HG03045 (cell line): ENCODE measurements at regions not wholly inside any gene's neighbourhood (a gene's known extent, or its start where the extent isn't known, plus 50 kb on each side); places are given as distances from the start of the nearest gene placed in this dataset.
"Not testable (repeated sequence)": the region's sequence is repeated elsewhere in the genome, so short reads cannot be mapped to it uniquely, and the experiment has no call there.

Experiments
- ATAC-seq: cut with Tn5 transposase; IDR thresholded peaks from one replicate; pipeline ENCODE4 v1.9.1; 2021; ENCODE audit warnings: mild to moderate bottlenecking, moderate library complexity; ENCODE audit not compliant: unreplicated experiment

DNA sequence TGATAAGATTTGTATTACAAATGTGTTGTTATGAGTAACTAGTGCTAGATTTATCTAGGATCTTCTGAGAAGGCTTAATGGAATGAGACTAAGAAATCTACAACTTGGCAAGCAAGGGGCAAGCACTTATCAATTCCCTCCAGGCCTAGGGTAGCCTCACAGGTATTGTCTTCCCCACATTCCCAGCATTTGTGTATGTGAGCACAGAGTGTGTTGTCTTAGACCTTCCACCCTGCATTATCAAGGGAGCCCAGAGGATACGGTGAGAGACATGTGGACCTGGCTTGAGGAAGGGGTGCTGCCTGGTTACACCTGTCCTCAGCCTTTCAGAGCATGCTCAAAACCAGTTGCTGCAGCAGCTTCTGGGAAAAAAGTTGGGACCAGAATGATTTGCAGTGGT lies 327.2 kb downstream of the MRPL39 start:
- ATAC-seq: no peak

GRCh38 chr21:25273959-25274358 lies 333.3 kb downstream of the MRPL39 start:
- ATAC-seq: no peak

DNA sequence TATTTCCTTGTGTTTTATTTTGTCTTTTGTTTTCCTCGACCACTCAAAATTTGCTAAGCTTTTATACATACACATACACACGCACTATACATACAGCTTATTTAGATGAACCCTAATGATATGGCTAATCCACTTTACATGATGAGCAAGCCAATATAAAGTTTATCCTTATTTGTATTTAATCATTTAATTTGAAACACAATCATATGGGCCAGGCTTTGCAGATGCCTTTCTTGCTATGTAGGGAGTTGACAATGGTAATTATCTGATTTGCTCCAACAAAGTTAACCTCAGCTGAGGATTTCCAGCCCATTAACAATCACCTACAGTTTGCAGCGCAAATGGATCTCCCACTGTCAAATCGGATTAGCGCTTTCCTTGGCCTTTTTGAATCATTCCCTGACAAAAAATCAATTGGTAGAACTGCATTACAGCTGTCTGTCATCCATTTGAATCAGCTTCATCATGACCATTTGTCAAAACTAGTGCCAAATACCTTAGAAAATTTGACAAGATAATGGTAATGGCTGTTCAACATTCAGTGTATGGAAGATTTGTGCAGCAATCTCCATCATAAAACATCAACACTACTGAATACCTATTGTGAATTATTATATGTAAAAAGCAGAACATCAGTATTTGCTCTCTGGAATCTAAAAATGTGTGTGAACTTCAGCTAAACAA lies 352.6 kb downstream of the MRPL39 start:
- no peak for ATAC-seq

- ATAC-seq: no peak
Measured at GRCh38 chr21:25246546-25246945, 360.7 kb downstream of the MRPL39 start.

DNA sequence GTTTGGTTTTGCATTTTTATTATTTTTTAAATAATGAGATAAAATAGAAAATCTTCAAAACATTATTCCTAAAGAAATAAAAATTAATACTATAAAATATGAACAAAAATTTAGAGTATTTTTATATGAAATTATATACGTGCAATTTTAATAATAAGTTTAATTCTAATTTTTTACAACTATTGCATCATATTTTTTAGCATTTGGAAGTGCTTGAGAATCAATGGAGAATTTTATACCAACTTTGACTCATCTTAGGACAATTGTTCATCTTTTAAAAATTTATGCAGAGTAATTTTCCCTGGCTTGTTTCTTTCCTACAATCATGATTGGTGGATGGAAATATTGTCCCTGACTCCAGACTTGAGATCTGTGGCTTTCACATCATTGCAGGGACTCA lies 362.5 kb downstream of the MRPL39 start:
- ATAC-seq: no peak

- ATAC-seq: no peak
Measured at GRCh38 chr21:25243808-25244207, 363.5 kb downstream of the MRPL39 start.

GRCh38 chr21:25240974-25241373 lies 366.3 kb downstream of the MRPL39 start:
- no peak for ATAC-seq

- peak; percentile 67 for ATAC-seq
Measured at GRCh38 chr21:25234857-25235801, 372.2 kb downstream of the MRPL39 start.

DNA sequence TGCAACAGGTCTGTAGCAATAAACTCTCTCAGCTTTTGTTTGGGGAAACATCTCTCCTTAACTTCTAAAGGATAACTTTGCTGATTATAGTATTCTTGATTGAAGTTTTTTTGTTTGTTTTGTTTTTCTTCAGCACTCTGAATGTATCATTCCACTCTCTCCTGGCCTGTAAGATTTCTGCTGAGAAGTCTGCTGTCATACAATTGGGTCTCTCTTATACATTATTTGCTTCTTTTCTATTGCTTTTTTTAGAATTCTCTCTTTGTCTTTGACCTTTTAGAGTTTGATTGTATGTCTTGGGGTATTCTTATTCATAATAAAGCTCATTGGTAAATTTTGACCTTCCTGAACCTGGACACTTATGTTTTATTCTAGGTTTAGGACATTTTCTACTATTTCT lies 386.3 kb downstream of the MRPL39 start:
- no peak for ATAC-seq

DNA sequence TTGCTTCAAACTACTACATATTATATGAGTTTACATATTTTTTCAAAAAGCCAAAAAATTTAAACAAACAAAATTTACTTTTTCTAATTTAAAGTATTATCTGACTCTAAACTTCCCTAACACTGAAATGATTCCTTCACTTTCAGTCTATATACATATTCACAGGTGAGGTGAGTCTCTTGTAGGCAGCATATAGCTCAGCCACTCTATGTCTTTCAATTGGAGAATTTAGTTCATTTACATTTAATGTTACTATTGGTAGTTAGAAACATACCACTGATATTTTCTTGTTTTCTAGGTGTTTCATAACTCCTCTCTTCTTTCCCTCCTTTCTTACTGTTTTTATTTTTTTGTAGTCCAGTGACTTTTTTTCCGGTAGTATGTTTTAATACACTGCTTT lies 387.1 kb downstream of the MRPL39 start:
- ATAC-seq: no peak

- ATAC-seq: peak; percentile 95
Measured at GRCh38 chr21:25215698-25216384, 391.4 kb downstream of the MRPL39 start.

DNA sequence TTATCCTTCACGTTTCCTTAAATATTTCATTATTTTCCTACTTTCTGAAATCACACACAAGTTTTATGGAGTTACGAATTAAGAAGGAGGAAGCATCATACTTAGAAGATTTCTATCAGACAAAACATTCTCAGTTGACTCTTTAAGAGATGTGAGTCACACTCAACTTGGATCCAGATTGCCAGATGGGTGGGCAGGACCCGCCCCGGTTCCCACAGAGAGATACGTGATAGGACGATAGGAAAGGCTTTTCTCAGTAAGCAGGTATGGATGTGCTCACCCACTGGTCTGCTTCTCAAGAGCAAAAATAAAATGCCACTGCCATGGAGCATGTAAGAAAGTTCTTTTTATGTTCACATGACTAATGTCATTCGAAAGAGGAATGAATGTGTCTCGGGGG lies 392.6 kb downstream of the MRPL39 start:
- no peak for ATAC-seq

GRCh38 chr21:25199944-25200343 lies 407.3 kb downstream of the MRPL39 start:
- ATAC-seq: no peak

- ATAC-seq: no peak
Measured at GRCh38 chr21:25191141-25191540, 416.1 kb downstream of the MRPL39 start.

- ATAC-seq: no peak
Measured at GRCh38 chr21:25189497-25189896, 417.8 kb downstream of the MRPL39 start.

DNA sequence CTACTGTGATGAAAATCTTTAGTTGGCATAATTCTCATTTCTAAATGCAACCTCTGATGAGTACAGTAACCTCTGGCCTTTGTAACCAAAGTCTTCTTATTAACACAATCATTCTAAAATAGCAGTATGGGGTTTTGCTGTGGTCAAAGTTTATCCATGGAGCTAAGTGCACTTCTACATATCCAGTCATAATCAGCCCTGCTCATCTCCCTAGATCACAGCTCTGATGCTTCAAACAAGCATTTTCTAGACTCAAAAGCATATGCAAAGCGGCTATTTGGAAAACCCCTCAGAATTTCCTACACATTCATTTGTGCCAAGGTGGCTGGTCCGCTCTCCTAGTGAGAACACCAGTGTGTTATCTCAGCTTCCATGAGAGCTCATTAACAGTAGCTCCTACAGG lies 418.6 kb downstream of the MRPL39 start:
- peak; percentile 80 for ATAC-seq

DNA sequence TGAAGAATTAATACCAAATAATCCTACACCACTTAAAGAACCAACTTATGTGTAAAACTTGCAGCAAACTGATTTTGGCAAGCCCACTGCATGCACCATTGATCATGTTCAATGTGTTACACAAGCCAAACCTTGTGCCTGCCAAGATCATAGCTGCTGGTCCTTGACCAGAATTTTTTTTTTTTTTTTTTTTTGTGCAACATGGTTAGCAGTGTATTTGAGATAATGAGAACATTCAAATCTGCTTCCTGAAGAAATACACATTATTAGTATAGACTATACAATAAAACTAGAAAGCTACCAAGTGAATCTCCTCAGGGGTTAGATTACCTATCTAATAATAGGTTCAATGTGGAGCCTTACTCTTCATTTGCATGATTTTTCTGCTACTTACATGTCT lies 421.0 kb downstream of the MRPL39 start:
- no peak for ATAC-seq

DNA sequence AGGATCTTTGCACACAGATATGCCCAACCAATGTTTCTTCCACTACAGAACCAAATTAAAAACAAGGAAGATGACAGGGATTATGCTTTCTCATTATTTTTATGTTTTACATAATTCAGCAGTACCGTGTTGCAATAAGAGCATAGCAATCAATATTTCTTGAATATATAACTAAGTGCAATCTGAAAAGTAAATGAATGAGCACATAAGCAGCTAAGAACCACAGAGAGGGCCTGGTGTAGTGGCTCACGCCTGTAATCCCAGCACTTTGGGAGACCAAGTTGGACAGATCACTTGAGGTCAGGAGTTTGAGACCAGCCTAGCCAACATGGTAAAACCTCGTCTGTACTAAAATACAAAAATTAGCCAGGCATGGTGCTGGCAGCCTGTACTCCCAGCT lies 423.7 kb downstream of the MRPL39 start:
- ATAC-seq: no peak

GRCh38 chr21:25181690-25182089 lies 425.6 kb downstream of the MRPL39 start:
- ATAC-seq: not testable (repeated sequence)

DNA sequence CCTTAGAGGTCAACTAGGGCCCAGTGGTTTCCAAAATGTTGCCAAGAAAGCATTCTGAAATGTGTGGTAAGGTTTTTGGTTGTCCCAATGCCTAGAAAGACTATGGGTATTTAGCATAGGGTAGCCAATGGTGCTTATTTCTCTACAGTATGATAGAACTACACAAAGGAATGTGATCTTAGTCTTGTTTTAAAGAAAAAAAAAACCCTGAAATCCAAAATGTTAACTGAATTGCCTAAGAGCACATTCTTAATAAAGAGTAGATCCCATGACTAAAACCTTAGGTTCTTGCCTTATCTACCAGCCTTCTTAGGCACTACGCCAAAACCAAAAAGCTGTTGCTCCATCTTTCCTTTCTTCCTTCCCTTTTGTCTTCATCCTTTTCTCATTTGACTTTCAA lies 428.2 kb downstream of the MRPL39 start:
- ATAC-seq: no peak

DNA sequence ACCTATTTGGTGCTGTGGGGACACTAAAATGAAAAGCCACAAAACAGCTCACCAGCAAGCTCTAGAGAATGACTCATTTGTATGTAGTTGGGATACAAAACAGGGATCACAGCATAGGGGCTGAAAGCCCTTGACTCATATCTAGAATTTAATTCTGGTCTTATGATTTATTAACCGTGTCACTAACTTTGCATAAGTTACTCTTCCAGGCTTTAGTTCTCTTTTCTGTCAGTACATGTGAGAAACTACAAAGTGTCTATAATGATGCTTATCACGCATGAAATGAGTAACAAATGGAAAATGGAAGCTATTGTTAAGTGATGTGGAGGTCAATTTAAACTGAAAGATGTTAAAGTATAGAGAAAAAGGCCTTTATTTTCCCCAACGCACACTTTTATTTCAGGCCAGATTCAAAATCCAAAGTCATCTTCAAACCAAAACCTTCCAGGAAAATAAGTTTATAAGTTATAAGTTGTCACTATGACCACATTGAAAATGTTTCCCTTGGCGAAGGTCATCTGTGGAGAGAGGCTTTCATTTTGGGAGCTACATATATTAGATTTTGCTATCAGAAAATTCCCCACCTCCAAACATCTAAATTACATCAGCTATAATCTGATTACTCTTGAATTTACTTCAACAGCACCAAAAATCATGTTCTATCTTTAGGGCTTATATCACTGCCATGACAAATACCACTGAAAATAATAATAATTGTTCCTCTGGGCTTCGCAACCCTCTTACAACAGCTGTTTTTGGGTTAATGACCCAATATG lies 430.5 kb downstream of the MRPL39 start:
- ATAC-seq: peak; percentile 88
